ENCODE measurements at regions not wholly inside any gene's neighbourhood (a gene's known extent, or its start where the extent isn't known, plus 50 kb on each side); places are given as distances from the start of the nearest gene placed in this dataset.
"Not testable (repeated sequence)": the region's sequence is repeated elsewhere in the genome, so short reads cannot be mapped to it uniquely, and the experiment has no call there.

DNA sequence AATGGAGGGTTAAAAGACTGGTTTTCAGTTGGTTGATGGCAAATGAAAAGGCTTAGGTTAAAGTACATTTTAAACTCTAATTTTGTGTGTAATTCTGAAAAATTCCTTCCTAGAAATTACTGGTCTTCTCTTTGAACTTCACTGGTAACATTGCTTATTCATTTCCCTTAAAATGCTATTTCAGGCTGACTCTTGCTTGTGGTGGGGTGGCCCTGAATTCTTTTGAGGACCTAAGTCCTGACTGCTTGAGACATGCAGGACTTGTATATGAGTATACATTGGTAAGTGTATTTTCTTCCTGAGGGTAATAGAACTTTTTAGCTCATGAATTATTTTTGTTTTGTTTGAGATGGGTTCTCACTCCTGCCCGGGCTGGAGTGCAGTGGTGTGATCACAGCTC, 113.9 kb upstream of the VKORC1L1 start:
- peaks cover 0 to 49% (median 22%) of the 10 kb centered on the region in 4 experiments; a peak in 5 of 8 replicates for H3K36me3 ChIP-seq (ENCODE audit: control insufficient read depth in 2 of 4, insufficient read depth in 4 of 4, low read length in 3 of 4)
- WGBS, 2 experiments (ENCODE audit: extremely low coverage in 1 of 2, insufficient coverage in 1 of 2, insufficient read length in 1 of 2, insufficient replicate concordance in 2 of 2, low coverage in 1 of 2, low lambda C conversion rate in 2 of 2, missing lambda C conversion rate in 1 of 2) = 80% methylated on average over 1 of the region's 1 CpG; no CpG with 5 or more reads in 1 of the 2 experiments
- H3K18ac ChIP-seq (ENCODE audit: extremely low read depth, low read length); H3K79me2 ChIP-seq (ENCODE audit: control insufficient read depth in 1 of 2, insufficient read depth in 2 of 2, low read length in 2 of 2); H2BK15ac ChIP-seq (ENCODE audit: low read length); DNase-seq (ENCODE audit: low read depth in 1 of 2, low spot score in 2 of 2); H2BK20ac ChIP-seq (ENCODE audit: low read length); H3K79me1 ChIP-seq (ENCODE audit: low read depth, low read length); H3K27ac ChIP-seq (ENCODE audit: low read depth, low read length); H3K23ac ChIP-seq (ENCODE audit: insufficient read length); H4K5ac ChIP-seq (ENCODE audit: insufficient read length, low read depth, low read length); H2AK5ac ChIP-seq (ENCODE audit: low read depth, low read length); H3K9ac ChIP-seq (replicated peaks in 1 of 4; ENCODE audit: extremely low read depth in 1 of 4, low read depth in 3 of 4, low read length in 3 of 4); H3K27me3 ChIP-seq (replicated peaks in 1 of 4; ENCODE audit: control insufficient read depth in 3 of 4, extremely low read depth in 1 of 4, insufficient read depth in 3 of 4, low read length in 3 of 4); H3K4ac ChIP-seq (replicated peaks; ENCODE audit: insufficient read length, low read depth, low read length); H4K20me1 ChIP-seq (replicated peaks in 1 of 2; ENCODE audit: control insufficient read depth in 1 of 2, insufficient read depth in 2 of 2, low read length in 2 of 2); CTCF ChIA-PET (ENCODE audit: partially characterized antibody); H3K4me3 ChIP-seq (ENCODE audit: extremely low read depth in 1 of 4, insufficient read depth in 2 of 4, low read depth in 3 of 4, low read length in 4 of 4); H3K9me3 ChIP-seq (ENCODE audit: insufficient read depth in 2 of 2, low read depth in 1 of 2, low read length in 1 of 2); H2BK12ac ChIP-seq (ENCODE audit: low read depth, low read length); H4K8ac ChIP-seq (ENCODE audit: extremely low read depth, insufficient read depth, low read length); H2BK120ac ChIP-seq (replicated peaks; ENCODE audit: low read depth, low read length); H3K4me1 ChIP-seq (replicated peaks in 1 of 4; ENCODE audit: control insufficient read depth in 3 of 4, insufficient read depth in 4 of 4, low read length in 3 of 4); H4K91ac ChIP-seq (replicated peaks; ENCODE audit: insufficient read length, low read length); H2AFZ ChIP-seq (ENCODE audit: low read length); H3K14ac ChIP-seq (ENCODE audit: insufficient read length); H3K4me2 ChIP-seq (ENCODE audit: insufficient read depth in 1 of 2, low read depth in 2 of 2, low read length in 2 of 2); POLR2A ChIA-PET (ENCODE audit: partially characterized antibody); FAIRE-seq; H2BK5ac ChIP-seq (ENCODE audit: low read depth, low read length); H3K56ac ChIP-seq (replicated peaks; ENCODE audit: insufficient read length, low read depth, low read length); H3K23me2 ChIP-seq (ENCODE audit: low read depth, low read length): not testable (repeated sequence)

- H3K27ac ChIP-seq (ENCODE audit: low read depth, low read length); H2BK120ac ChIP-seq (replicated peaks; ENCODE audit: low read depth, low read length); H2BK5ac ChIP-seq (ENCODE audit: low read depth, low read length); H3K9ac ChIP-seq (replicated peaks in 1 of 4; ENCODE audit: extremely low read depth in 1 of 4, low read depth in 3 of 4, low read length in 3 of 4); H3K79me1 ChIP-seq (ENCODE audit: low read depth, low read length); H3K56ac ChIP-seq (replicated peaks; ENCODE audit: insufficient read length, low read depth, low read length); CTCF ChIA-PET (ENCODE audit: partially characterized antibody); H3K23me2 ChIP-seq (ENCODE audit: low read depth, low read length); H3K18ac ChIP-seq (ENCODE audit: extremely low read depth, low read length); H3K79me2 ChIP-seq (ENCODE audit: control insufficient read depth in 1 of 2, insufficient read depth in 2 of 2, low read length in 2 of 2); H3K9me3 ChIP-seq (ENCODE audit: insufficient read depth in 2 of 2, low read depth in 1 of 2, low read length in 1 of 2); H4K8ac ChIP-seq (ENCODE audit: extremely low read depth, insufficient read depth, low read length); H2AFZ ChIP-seq (ENCODE audit: low read length); H3K4me1 ChIP-seq (replicated peaks in 1 of 4; ENCODE audit: control insufficient read depth in 3 of 4, insufficient read depth in 4 of 4, low read length in 3 of 4); DNase-seq (ENCODE audit: low read depth in 1 of 2, low spot score in 2 of 2); H3K4me2 ChIP-seq (ENCODE audit: insufficient read depth in 1 of 2, low read depth in 2 of 2, low read length in 2 of 2); H3K14ac ChIP-seq (ENCODE audit: insufficient read length); H3K4me3 ChIP-seq (ENCODE audit: extremely low read depth in 1 of 4, insufficient read depth in 2 of 4, low read depth in 3 of 4, low read length in 4 of 4); H2BK20ac ChIP-seq (ENCODE audit: low read length); H3K27me3 ChIP-seq (replicated peaks in 1 of 4; ENCODE audit: control insufficient read depth in 3 of 4, extremely low read depth in 1 of 4, insufficient read depth in 3 of 4, low read length in 3 of 4); H2BK15ac ChIP-seq (ENCODE audit: low read length); FAIRE-seq; H2BK12ac ChIP-seq (ENCODE audit: low read depth, low read length); H3K23ac ChIP-seq (ENCODE audit: insufficient read length); H2AK5ac ChIP-seq (ENCODE audit: low read depth, low read length); H4K20me1 ChIP-seq (replicated peaks in 1 of 2; ENCODE audit: control insufficient read depth in 1 of 2, insufficient read depth in 2 of 2, low read length in 2 of 2); H4K5ac ChIP-seq (ENCODE audit: insufficient read length, low read depth, low read length); H4K91ac ChIP-seq (replicated peaks; ENCODE audit: insufficient read length, low read length); H3K4ac ChIP-seq (replicated peaks; ENCODE audit: insufficient read length, low read depth, low read length): not testable (repeated sequence)
- H3K36me3 ChIP-seq (ENCODE audit: control insufficient read depth in 2 of 4, insufficient read depth in 4 of 4, low read length in 3 of 4) = peaks cover 0 to 25% (median 10%) of the 10 kb centered on the region in 4 experiments; a peak in 5 of 8 replicates
- WGBS, 2 experiments (ENCODE audit: extremely low coverage in 1 of 2, insufficient coverage in 1 of 2, insufficient read length in 1 of 2, insufficient replicate concordance in 2 of 2, low coverage in 1 of 2, low lambda C conversion rate in 2 of 2, missing lambda C conversion rate in 1 of 2) = 86% methylated on average over 3 of the region's 3 CpGs; no CpG with 5 or more reads in 1 of the 2 experiments
- POLR2A ChIA-PET (ENCODE audit: partially characterized antibody) = interaction anchor here (1.1 kb wide), 1 partner anchor 13 kb away, joined by 3 read pairs; no protein-coding TSS in a partner anchor
Observed at GRCh38 chr7:65762712-65763111, 110.2 kb upstream of the VKORC1L1 start.

Measured in H1 (cell line).